ENCODE measurements at regions not wholly inside any gene's neighbourhood (a gene's known extent, or its start where the extent isn't known, plus 50 kb on each side); places are given as distances from the start of the nearest gene placed in this dataset.

DNA sequence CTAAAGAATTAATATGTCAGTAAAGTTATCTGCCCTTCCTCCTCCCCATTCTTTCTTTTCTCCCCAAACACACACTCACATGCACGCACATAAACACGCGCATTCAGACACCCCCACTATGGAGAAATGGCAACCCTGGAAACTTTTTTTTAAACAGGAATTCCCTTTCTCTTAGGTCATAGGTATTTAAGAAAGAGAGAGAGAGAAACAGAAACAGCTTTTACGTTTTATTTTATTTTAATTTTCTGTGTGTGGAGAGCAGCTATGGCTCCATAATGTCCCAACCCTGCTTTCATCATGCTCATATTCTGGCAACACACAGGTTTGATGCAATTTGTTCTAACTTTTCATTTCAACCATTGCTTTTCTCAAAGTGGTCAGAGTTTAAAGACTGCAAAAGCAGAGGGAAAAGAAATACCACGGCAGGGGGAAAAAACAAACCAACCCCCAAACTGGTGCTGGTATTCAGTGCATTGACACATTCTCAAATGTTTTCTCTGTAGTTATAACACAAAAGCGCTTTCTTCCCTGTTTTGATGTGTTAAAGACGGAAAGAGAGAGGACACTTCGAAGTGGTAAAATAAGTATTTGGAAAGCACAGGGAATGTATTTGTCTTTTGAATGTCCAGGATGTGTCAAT is 126.0 kb upstream of the TMEM161B start:
- Histone ChIP-seq H3K79me2 (ENCODE audit: control insufficient read depth, insufficient read depth, low read length) (no peaks in the 10 kb centered on the region), H3K27me3 (replicated peaks in 1 of 2; ENCODE audit: control insufficient read depth in 2 of 2, insufficient read depth in 2 of 2, low read length in 1 of 2) (no peaks in the 10 kb centered on the region), H3K27ac (ENCODE audit: control insufficient read depth, insufficient read depth) (no peak overlapping the region), H3K36me3 (ENCODE audit: control insufficient read depth in 2 of 2, insufficient read depth in 2 of 2, low read length in 1 of 2) (no peaks in the 10 kb centered on the region), H2AFZ (ENCODE audit: control insufficient read depth, low read depth, low read length) (no peak overlapping the region), H3K9me3 (replicated peaks; ENCODE audit: control insufficient read depth, insufficient read depth, low read length) (no peaks in the 10 kb centered on the region), H3K4me2 (ENCODE audit: control insufficient read depth, insufficient read depth) (no peak overlapping the region), H3K4me3 (no peak overlapping the region), H3K4me1 (ENCODE audit: control insufficient read depth, insufficient read depth, low read length) (no peaks in the 10 kb centered on the region), H3K9ac (ENCODE audit: control insufficient read depth, insufficient read depth, low read length) (no peak overlapping the region), H4K20me1 (ENCODE audit: control insufficient read depth, insufficient read depth) (no peaks in the 10 kb centered on the region)
- in situ Hi-C loops (cut with MboI) (no loop called here), intact Hi-C loops (cut with micrococcal nuclease; ENCODE audit: unreplicated experiment) (no loop called here)
- FAIRE-seq (no peak), DNase-seq (ENCODE audit: low read depth, low spot score) (no peak), ATAC-seq (no peak)
- SMC1A ChIA-PET (ENCODE audit: uncharacterized antibody, unreplicated experiment), result interaction anchor here (1.0 to 4.0 kb wide), 3 partner anchors 9 to 281 kb away, joined by 3 to 23 read pairs (median 4); no protein-coding TSS in a partner anchor
- POLR2A ChIA-PET, result no interaction called here
- CTCF ChIA-PET, result no interaction called here
- 56% methylated on average over 8 of the region's 8 CpGs for WGBS (ENCODE audit: insufficient coverage, insufficient replicate concordance, low lambda C conversion rate, missing lambda C conversion rate)
- no TSS peak for BruUV-seq (replicated peaks)
- TF ChIP-seq NR2C2 (IDR thresholded peaks at IDR 0.05; ENCODE audit: borderline replicate concordance, control insufficient read depth, insufficient read length, low read depth) (no peak), MTA2 (IDR thresholded peaks at IDR 0.05; ENCODE audit: low read depth) (no peak), ATF7 (IDR thresholded peaks at IDR 0.05; ENCODE audit: low read depth) (no peak)
- TF ChIP-seq, protein P1, sequence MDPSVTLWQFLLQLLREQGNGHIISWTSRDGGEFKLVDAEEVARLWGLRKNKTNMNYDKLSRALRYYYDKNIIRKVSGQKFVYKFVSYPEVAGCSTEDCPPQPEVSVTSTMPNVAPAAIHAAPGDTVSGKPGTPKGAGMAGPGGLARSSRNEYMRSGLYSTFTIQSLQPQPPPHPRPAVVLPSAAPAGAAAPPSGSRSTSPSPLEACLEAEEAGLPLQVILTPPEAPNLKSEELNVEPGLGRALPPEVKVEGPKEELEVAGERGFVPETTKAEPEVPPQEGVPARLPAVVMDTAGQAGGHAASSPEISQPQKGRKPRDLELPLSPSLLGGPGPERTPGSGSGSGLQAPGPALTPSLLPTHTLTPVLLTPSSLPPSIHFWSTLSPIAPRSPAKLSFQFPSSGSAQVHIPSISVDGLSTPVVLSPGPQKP (IDR thresholded peaks at IDR 0.05; ENCODE audit: low read depth, low read length), result no peak
- TF ChIP-seq, protein P2, sequence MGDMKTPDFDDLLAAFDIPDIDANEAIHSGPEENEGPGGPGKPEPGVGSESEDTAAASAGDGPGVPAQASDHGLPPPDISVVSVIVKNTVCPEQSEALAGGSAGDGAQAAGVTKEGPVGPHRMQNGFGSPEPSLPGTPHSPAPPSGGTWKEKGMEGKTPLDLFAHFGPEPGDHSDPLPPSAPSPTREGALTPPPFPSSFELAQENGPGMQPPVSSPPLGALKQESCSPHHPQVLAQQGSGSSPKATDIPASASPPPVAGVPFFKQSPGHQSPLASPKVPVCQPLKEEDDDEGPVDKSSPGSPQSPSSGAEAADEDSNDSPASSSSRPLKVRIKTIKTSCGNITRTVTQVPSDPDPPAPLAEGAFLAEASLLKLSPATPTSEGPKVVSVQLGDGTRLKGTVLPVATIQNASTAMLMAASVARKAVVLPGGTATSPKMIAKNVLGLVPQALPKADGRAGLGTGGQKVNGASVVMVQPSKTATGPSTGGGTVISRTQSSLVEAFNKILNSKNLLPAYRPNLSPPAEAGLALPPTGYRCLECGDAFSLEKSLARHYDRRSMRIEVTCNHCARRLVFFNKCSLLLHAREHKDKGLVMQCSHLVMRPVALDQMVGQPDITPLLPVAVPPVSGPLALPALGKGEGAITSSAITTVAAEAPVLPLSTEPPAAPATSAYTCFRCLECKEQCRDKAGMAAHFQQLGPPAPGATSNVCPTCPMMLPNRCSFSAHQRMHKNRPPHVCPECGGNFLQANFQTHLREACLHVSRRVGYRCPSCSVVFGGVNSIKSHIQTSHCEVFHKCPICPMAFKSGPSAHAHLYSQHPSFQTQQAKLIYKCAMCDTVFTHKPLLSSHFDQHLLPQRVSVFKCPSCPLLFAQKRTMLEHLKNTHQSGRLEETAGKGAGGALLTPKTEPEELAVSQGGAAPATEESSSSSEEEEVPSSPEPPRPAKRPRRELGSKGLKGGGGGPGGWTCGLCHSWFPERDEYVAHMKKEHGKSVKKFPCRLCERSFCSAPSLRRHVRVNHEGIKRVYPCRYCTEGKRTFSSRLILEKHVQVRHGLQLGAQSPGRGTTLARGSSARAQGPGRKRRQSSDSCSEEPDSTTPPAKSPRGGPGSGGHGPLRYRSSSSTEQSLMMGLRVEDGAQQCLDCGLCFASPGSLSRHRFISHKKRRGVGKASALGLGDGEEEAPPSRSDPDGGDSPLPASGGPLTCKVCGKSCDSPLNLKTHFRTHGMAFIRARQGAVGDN (IDR thresholded peaks at IDR 0.05), result no peak
- RAD21 ChIA-PET (ENCODE audit: unreplicated experiment), result no interaction called here

All from GM12878 (cell line).